Stimulated activated CD4-positive, alpha-beta T cell treated with anti-CD3 and anti-CD28 coated beads, TNF-alpha, amount 100 ng/mL, for 48 hours (primary cell): ENCODE measurements at regions not wholly inside any gene's neighbourhood (a gene's known extent, or its start where the extent isn't known, plus 50 kb on each side); places are given as distances from the start of the nearest gene placed in this dataset.

Experiments used
- DNase-seq, 3 donors: peaks; one replicate each; pipeline ENCODE4 v3.0.0-alpha.2; 2020; ENCODE audit warnings: low read depth in 3 of 3

DNA sequence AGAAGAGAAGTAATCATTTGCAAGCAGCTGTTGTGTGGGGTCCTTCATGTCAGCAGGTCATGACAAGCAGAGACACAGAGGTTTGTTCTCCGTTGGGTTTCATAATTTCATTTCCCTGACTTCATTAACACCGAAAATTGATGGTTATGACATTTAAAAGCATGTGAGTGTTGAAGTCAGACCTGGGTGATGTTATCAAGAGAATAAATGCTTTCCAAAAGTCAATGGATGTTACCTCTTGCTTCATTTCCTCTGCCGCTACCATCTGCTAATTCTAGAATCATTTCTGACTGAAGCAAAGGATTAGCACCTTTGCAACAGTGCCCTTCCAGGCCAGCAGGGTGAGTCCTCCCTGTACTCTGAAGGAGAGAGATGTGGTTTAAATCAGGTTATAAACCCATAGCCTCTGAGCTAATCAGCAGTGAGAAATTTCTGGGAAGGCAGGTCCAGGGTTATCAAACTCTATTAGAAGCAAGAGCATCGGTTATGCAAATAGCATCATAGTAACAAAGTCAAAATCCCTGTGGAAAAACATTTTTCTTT is 446.2 kb downstream of the PIK3C3 start:
- DNase-seq: no peak

GRCh38 chr18:42404151-42404550 is 449.1 kb downstream of the PIK3C3 start:
- no peak for DNase-seq

- DNase-seq: no peak
Measured at GRCh38 chr18:42409005-42409404, 454.0 kb downstream of the PIK3C3 start.

DNA sequence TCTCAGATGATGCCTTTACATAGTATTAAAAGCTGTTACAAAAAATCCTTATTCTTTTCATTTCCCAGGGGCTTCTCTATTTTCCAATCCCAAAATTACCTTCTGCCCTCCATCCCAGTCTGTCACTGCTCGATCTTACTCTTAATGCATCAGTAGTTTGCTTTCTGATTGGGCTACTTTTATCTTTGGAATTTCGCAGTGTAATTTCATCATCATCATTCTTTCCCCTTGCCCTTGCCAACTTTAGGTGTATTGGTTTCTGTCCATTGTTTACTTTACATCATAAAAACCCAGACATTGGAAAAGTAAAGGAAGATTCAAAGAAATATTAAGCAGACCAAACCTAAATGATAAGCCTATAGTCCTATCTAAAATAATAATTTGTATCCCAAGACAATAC is 457.2 kb downstream of the PIK3C3 start:
- no peak for DNase-seq

- no peak for DNase-seq
Measured at GRCh38 chr18:42412896-42413295, 457.9 kb downstream of the PIK3C3 start.

- no peak for DNase-seq
Measured at GRCh38 chr18:42413870-42414269, 458.8 kb downstream of the PIK3C3 start.

- DNase-seq: no peak
Measured at GRCh38 chr18:42414756-42415454, 459.9 kb downstream of the PIK3C3 start.

- no peak for DNase-seq
Measured at GRCh38 chr18:42417189-42417588, 462.2 kb downstream of the PIK3C3 start.

DNA sequence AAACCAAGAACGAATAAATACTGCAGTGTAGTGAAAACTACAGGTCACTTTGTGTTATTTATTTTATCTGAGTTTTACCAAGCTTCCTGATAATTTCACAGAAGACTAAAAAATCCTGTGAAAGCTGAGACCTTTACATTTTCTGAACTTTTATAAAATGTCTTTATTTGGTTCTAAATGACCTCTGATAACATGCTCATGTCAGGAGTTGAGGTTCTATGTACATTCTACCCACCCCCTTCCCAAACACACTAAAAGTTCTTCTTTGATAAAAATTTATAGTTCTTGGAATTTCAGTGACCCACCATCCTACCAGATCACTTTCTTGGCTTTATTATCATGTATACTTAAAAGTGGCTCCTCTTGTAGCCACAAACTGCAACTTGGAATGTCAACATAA is 463.1 kb downstream of the PIK3C3 start:
- DNase-seq: no peak

GRCh38 chr18:42425025-42425424 is 470.0 kb downstream of the PIK3C3 start:
- DNase-seq: no peak

DNA sequence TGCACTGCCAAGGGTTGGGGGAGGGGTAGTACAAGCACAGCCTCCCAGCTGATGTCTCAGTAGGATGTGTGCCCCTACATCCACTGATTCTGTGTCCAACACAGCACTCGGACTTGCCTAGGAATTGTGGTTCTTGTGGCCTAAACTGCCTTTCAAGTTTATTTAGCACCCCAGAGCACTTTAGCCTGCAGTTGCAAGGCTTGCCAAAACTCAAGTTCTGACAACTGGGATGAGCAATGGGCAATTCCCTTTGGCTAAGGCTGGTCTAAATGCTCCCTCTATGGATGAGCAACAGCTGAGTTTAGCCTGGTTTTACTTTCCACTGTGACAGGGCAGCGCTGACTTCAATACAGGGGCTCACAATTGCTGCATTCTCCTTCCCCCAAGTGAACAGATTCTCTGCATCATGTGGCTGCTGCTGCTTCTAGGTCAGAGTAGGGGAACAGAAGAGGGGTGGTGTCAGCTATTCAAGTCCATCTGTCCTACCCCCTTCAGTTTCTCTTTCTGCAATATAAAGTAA is 471.5 kb downstream of the PIK3C3 start:
- no peak for DNase-seq

GRCh38 chr18:42429196-42429595 is 474.2 kb downstream of the PIK3C3 start:
- no peak for DNase-seq

- DNase-seq: no peak
Measured at GRCh38 chr18:42436222-42436765, 481.3 kb downstream of the PIK3C3 start.

DNA sequence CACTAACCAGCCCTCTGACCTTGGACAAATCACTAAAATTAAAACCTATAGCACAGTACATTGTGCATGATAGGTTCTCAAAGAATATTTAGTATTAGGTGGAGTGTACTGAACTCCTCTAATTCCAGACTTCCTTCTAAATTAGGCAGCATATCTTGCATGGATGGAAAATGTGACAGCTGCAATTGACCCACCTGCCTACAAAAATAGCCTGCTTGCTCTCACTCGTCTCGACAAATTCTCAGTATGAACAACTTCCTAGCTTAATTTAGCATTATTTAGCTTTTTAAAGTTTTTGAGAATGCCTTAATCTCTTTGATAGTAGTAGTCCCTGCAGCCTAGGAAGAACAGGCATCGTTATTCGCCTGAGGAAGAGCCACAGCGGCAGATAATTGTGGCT is 482.0 kb downstream of the PIK3C3 start:
- no peak for DNase-seq

DNA sequence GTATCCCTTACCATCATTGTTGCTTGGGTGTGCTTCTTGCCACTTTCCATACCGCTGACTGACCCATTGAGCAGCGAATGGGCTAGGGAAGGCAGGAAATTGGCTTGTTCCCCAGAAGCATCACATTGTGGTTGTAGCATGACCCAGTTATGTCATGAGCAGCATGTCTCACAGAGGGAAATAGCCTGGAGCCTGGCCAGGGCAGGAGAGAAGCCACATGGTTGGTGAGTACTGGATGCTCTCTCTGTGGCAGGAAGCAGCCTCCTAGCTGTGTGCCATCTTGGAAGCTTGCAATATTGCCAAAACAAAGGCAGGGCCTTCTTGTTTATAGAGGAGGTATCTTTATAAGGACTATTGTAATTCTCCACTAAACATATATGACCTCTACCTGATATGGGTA is 482.6 kb downstream of the PIK3C3 start:
- DNase-seq: no peak

DNA sequence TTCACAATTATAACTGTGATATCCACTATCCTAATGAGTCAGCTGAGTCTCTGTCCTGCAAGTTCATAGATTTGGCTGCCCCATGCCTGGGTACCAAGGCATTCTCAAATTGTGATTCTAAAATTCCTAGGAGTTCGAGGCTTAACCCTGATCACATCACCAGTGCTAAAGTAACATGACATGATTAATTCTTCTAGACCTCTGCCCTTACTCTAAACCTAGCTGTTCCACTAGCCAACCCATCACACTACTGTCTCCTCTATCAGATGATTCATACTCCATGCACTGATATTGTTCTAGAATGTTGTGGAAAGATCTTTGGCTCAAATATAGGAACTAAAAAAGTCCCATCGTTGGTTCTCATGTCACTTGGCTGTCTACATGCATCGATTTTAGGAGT is 487.6 kb downstream of the PIK3C3 start:
- no peak for DNase-seq

- no peak for DNase-seq
Measured at GRCh38 chr18:42444349-42444748, 489.3 kb downstream of the PIK3C3 start.

DNA sequence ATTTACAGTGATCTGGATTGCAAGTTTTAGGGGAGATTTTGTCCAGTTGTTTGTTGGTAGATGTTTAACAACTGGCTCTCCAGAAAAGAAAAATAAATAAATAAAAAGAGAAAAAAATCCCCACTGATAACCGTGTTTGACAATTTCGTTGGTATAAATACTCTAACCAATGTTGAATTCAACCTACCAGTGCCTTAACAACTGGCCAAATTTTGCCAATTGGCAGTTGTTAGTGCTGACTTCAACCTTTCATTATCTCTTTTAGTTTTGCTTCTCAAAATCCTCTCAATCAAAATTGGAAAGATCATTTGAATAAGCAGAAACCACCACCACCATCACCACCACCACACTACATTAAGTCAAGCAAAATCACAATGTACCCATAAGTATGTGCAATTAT is 490.3 kb downstream of the PIK3C3 start:
- DNase-seq: no peak

DNA sequence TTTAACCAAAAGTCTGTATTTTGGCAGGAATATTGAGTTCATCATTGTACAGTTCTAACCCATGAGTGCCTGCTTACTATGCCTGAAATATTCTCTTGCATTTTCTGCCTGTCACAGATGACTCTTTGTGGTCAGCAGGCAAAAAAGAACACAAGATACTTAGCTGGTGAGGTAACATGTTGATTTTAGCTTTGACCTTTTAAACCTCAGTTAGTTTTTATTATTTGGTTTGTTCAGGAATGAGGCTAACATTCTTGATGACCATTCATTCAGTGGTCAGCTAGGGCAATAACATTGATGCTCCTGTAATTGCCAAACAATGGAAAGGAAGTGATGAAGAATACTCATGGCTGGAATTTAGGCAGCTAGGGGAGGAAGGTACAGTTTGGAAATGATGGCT is 491.2 kb downstream of the PIK3C3 start:
- no peak for DNase-seq

DNA sequence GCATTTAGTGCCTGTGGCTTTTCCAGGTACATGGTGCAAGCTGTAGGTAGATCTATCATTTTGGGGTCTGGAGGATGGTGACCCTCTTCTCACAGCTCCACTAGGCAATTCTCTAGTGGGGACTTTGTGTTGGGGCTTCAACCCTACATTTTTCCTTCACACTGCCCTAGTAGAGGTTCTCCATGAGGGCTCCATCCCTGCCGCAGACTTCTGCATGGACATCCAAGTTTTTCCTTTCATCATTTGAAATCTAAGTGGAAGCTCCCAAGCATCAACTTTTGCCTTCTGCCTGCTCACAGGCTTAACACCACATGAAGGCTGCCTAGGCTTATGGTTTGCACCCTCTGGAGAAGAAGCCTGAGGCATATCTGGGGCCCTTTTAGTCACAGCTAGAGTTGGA is 492.7 kb downstream of the PIK3C3 start:
- DNase-seq: no peak

DNA sequence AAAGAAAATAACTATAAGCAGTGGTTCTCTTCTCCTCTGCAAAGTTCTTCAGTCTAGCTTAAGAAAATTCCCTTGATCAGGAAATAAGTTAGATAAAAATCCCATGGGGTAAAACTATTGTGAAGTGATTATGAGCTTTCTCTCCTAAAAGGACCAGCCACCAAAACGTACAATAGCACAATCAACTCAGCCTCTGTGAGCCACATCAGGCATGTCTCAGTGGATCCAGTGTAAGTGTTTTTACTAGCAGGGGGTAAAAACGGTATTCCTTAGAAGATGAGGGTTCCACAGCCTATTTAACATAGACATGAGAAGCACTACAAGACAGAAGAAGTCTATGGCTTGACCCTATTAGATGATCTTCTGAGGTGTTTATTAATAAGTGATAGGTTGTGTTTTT is 503.2 kb downstream of the PIK3C3 start:
- no peak for DNase-seq

- no peak for DNase-seq
Measured at GRCh38 chr18:42459873-42460272, 504.8 kb downstream of the PIK3C3 start.

DNA sequence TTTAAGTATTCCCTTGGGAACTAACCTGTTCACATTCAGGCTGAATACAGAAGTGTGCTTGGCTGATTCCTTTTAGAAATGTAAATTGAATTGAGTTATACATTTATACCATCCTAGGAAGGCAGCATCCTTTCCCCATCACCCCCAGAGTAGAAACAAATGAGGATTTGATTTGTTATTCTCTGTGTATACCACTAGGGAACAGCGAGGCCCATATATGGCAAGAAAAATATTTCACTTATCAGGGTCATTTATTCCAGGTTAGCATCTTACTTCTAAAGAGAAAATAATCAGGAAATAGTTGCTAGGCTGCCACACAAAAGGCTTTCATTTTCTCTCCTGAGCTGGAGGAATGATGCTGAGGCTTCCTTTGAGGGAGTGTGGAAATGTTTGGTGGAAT is 516.9 kb downstream of the PIK3C3 start:
- no peak for DNase-seq

GRCh38 chr18:42473611-42474010 is 518.6 kb downstream of the PIK3C3 start:
- DNase-seq: no peak
